A549 (cell line): ENCODE measurements at regions not wholly inside any gene's neighbourhood (a gene's known extent, or its start where the extent isn't known, plus 50 kb on each side); places are given as distances from the start of the nearest gene placed in this dataset.

Experiments used
- CBX2 ChIP-seq: fragments of 200-600 bp; sonication (generic); IDR thresholded peaks from 2 replicates; pipeline ENCODE4 v1.6.1; 2016; ENCODE audit warnings: low read depth, mild to moderate bottlenecking, borderline replicate concordance
- HOXA7 ChIP-seq: fragments of 250-450 bp; sonication (Bioruptor Pico); IDR thresholded peaks from 2 replicates; pipeline ENCODE4 v1.5.0; 2020; ENCODE audit warnings: mild to moderate bottlenecking, moderate library complexity
- POLR2A ChIP-seq: IDR thresholded peaks from 2 replicates; pipeline ENCODE4 v1.6.1; 2012; ENCODE audit warnings: mild to moderate bottlenecking, low read length
- POLR2AphosphoS2 ChIP-seq: conservative IDR thresholded peaks from 2 replicates; pipeline ENCODE4 v1.6.1; 2012; ENCODE audit warnings: low read length, improper control_type of control experiment, inconsistent platforms
- RAD21 ChIP-seq, 2 experiments: fragments of >200 bp in 1 of 2; sonication (Bioruptor Twin) in 1 of 2; formaldehyde crosslinking in 1 of 2; IDR thresholded peaks in 1 of 2; conservative IDR thresholded peaks in 1 of 2; 2 replicates in 1 of 2; 3 replicates in 1 of 2; pipeline ENCODE4 v1.6.1; 2012 to 2018; ENCODE audit warnings: inconsistent platforms in 1 of 2
- REST ChIP-seq: fragments of 200-600 bp; sonication (generic); IDR thresholded peaks from 2 replicates; pipeline ENCODE4 v1.6.1; 2016; ENCODE audit warnings: antibody characterized with exemption, mild to moderate bottlenecking, moderate library complexity
- TF ChIP-seq, protein P1 (sequence below): fragments of >200 bp; sonication (Bioruptor Twin); formaldehyde crosslinking; IDR thresholded peaks from 3 replicates; pipeline ENCODE4 v1.5.1; 2016
- TF ChIP-seq, protein P2 (sequence below): fragments of >200 bp; sonication (Bioruptor Twin); formaldehyde crosslinking; IDR thresholded peaks from 3 replicates; pipeline ENCODE4 v1.6.1; 2016

GRCh38 chr18:78868330-78869316 is 111.0 kb upstream of the SALL3 start:
- TF ChIP-seq POLR2A, result no peak
- TF ChIP-seq, protein P1, sequence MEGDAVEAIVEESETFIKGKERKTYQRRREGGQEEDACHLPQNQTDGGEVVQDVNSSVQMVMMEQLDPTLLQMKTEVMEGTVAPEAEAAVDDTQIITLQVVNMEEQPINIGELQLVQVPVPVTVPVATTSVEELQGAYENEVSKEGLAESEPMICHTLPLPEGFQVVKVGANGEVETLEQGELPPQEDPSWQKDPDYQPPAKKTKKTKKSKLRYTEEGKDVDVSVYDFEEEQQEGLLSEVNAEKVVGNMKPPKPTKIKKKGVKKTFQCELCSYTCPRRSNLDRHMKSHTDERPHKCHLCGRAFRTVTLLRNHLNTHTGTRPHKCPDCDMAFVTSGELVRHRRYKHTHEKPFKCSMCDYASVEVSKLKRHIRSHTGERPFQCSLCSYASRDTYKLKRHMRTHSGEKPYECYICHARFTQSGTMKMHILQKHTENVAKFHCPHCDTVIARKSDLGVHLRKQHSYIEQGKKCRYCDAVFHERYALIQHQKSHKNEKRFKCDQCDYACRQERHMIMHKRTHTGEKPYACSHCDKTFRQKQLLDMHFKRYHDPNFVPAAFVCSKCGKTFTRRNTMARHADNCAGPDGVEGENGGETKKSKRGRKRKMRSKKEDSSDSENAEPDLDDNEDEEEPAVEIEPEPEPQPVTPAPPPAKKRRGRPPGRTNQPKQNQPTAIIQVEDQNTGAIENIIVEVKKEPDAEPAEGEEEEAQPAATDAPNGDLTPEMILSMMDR, result no peak
- TF ChIP-seq RAD21 (conservative IDR thresholded peaks at IDR 0.05 in 1 of 2, IDR thresholded peaks at IDR 0.05 in 1 of 2), result no peak
- TF ChIP-seq CBX2, result no peak
- TF ChIP-seq, protein P2, sequence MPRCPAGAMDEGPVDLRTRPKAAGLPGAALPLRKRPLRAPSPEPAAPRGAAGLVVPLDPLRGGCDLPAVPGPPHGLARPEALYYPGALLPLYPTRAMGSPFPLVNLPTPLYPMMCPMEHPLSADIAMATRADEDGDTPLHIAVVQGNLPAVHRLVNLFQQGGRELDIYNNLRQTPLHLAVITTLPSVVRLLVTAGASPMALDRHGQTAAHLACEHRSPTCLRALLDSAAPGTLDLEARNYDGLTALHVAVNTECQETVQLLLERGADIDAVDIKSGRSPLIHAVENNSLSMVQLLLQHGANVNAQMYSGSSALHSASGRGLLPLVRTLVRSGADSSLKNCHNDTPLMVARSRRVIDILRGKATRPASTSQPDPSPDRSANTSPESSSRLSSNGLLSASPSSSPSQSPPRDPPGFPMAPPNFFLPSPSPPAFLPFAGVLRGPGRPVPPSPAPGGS, result no peak
- TF ChIP-seq REST, result no peak
- no peak for TF ChIP-seq HOXA7 (CRISPR knock-in tag)
- no peak for TF ChIP-seq POLR2AphosphoS2
